ENCODE measurements at regions not wholly inside any gene's neighbourhood (a gene's known extent, or its start where the extent isn't known, plus 50 kb on each side); places are given as distances from the start of the nearest gene placed in this dataset.

DNA sequence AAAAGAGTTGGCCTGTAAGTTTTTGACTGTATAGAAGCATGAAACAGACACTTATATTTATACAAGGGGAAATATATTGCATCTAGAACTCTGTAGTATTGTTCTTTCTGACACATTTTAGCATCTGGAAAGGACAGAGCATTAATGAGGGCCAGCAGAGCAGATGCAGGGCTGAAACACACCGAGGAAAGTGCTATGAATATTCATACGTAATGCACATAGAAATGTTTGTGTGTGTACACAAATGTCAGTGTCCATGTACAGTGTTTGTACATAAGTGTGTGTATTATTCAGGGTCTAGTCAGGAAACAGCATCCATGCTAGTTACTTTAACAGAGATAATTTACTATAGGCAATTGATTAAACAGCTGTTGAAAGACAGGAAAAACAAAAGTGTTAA lies 146.5 kb upstream of the DTNBP1 start:
- Histone ChIP-seq H4K91ac (ENCODE audit: insufficient read length, low read depth, low read length) (no peak overlapping the region), H4K20me1 (ENCODE audit: control insufficient read depth, insufficient read depth, insufficient read length) (no peaks in the 10 kb centered on the region), H3K23me2 (ENCODE audit: insufficient read length, low read depth, low read length, poor library complexity, severe bottlenecking) (no peaks in the 10 kb centered on the region), H3T11ph (ENCODE audit: low read length) (no peak overlapping the region), H3K4me1 (ENCODE audit: insufficient read depth, low read length) (no peaks in the 10 kb centered on the region), H3K23ac (ENCODE audit: insufficient read length, low read depth, low read length) (no peak overlapping the region), H2AFZ (ENCODE audit: low read length) (no peak overlapping the region), H3K56ac (ENCODE audit: insufficient read length, low read depth, low read length) (no peak overlapping the region), H2BK15ac (ENCODE audit: low read depth, low read length) (no peak overlapping the region), H2BK20ac (ENCODE audit: low read depth, low read length, poor library complexity, severe bottlenecking) (no peak overlapping the region), H3K79me1 (ENCODE audit: insufficient read depth, low read depth, low read length, poor library complexity, severe bottlenecking) (no peaks in the 10 kb centered on the region), H2BK120ac (ENCODE audit: low read depth, low read length, poor library complexity, severe bottlenecking) (no peak overlapping the region), H3K18ac (ENCODE audit: insufficient read length, low read depth, low read length) (no peak overlapping the region), H3K9ac (ENCODE audit: extremely low read depth, insufficient read length, low read length) (no peak overlapping the region), H3K27me3 (ENCODE audit: insufficient read depth, low read length) (no peaks in the 10 kb centered on the region), H3K9me3 (ENCODE audit: control insufficient read depth, low read depth, low read length) (no peaks in the 10 kb centered on the region), H4K8ac (replicated peaks; ENCODE audit: insufficient read length, low read depth, low read length) (no peak overlapping the region), H2BK5ac (ENCODE audit: insufficient read length, low read length) (no peak overlapping the region), H4K5ac (ENCODE audit: insufficient read length, low read depth, low read length) (no peak overlapping the region), H3K79me2 (ENCODE audit: insufficient read depth, low read length) (no peaks in the 10 kb centered on the region), H2BK12ac (ENCODE audit: insufficient read length, low read depth, low read length) (no peak overlapping the region), H3K27ac (ENCODE audit: insufficient read length, low read depth, low read length) (no peak overlapping the region), H2AK5ac (ENCODE audit: insufficient read length, low read length) (no peak overlapping the region), H3K4me2 (ENCODE audit: insufficient read depth, insufficient read length, low read length) (no peak overlapping the region), H3K4ac (ENCODE audit: low read depth, low read length) (no peak overlapping the region), H3K14ac (ENCODE audit: insufficient read depth, low read length) (no peak overlapping the region)
- H3K36me3 Mint-ChIP-seq (ENCODE audit: insufficient read depth in 1 of 3, low read depth in 3 of 3): no peaks in the 10 kb centered on the region
- H3K4me3 Mint-ChIP-seq: no peak overlapping the region
- WGBS (ENCODE audit: extremely low coverage, insufficient read length, low lambda C conversion rate): no CpG with 5 or more reads among the region's 2 CpGs
- no peak overlapping the region for H3K27ac Mint-ChIP-seq
- TF ChIP-seq, protein P1, sequence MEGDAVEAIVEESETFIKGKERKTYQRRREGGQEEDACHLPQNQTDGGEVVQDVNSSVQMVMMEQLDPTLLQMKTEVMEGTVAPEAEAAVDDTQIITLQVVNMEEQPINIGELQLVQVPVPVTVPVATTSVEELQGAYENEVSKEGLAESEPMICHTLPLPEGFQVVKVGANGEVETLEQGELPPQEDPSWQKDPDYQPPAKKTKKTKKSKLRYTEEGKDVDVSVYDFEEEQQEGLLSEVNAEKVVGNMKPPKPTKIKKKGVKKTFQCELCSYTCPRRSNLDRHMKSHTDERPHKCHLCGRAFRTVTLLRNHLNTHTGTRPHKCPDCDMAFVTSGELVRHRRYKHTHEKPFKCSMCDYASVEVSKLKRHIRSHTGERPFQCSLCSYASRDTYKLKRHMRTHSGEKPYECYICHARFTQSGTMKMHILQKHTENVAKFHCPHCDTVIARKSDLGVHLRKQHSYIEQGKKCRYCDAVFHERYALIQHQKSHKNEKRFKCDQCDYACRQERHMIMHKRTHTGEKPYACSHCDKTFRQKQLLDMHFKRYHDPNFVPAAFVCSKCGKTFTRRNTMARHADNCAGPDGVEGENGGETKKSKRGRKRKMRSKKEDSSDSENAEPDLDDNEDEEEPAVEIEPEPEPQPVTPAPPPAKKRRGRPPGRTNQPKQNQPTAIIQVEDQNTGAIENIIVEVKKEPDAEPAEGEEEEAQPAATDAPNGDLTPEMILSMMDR (conservative IDR thresholded peaks at IDR 0.05): no peak
- H3K27me3 Mint-ChIP-seq (ENCODE audit: low read depth): peaks cover 1% of the 10 kb centered on the region; the same call in 1 of the 2 replicates
- H3K9me3 Mint-ChIP-seq: peaks cover 0 to 4% of the 10 kb centered on the region in 2 experiments; a peak in 1 of 5 replicates
- peaks cover 0 to 3% of the 10 kb centered on the region in 2 experiments; a peak in 1 of 4 replicates for H3K4me1 Mint-ChIP-seq
- no peak for DNase-seq
